GM23338 (cell line): ENCODE measurements at regions not wholly inside any gene's neighbourhood (a gene's known extent, or its start where the extent isn't known, plus 50 kb on each side); places are given as distances from the start of the nearest gene placed in this dataset.

ENCODE experiments used
- EZH2 ChIP-seq: fragments of 200-600 bp; sonication (generic); IDR thresholded peaks from one replicate; pipeline ENCODE4 v1.8.0; 2017; ENCODE audit warnings: antibody characterized with exemption, mild to moderate bottlenecking, low read depth; ENCODE audit not compliant: unreplicated experiment
- JUNB ChIP-seq: IDR thresholded peaks from one replicate; pipeline ENCODE4 v1.6.1; 2016; ENCODE audit warnings: antibody characterized with exemption; ENCODE audit not compliant: unreplicated experiment
- POLR2AphosphoS5 ChIP-seq: IDR thresholded peaks from 2 replicates; pipeline ENCODE4 v1.6.1; 2016; ENCODE audit warnings: antibody characterized with exemption, low read depth
- REST ChIP-seq: IDR thresholded peaks from one replicate; pipeline ENCODE4 v1.6.1; 2018; ENCODE audit warnings: antibody characterized with exemption; ENCODE audit not compliant: unreplicated experiment
- STAT1 ChIP-seq: IDR thresholded peaks from one replicate; pipeline ENCODE4 v1.6.1; 2016; ENCODE audit warnings: antibody characterized with exemption; ENCODE audit not compliant: unreplicated experiment
- ZNF114 ChIP-seq: fragments of 250-450 bp; sonication (Bioruptor Pico); IDR thresholded peaks from 2 replicates; pipeline ENCODE4 v1.5.0; 2020; ENCODE audit warnings: mild to moderate bottlenecking, moderate library complexity
- ZNF331 ChIP-seq: fragments of 250-450 bp; sonication (Bioruptor Pico); IDR thresholded peaks from 2 replicates; pipeline ENCODE4 v1.5.0; 2020; ENCODE audit warnings: low read depth, mild to moderate bottlenecking, moderate library complexity
- TF ChIP-seq, protein P1 (sequence below): fragments of 250-450 bp; sonication (Bioruptor Pico); IDR thresholded peaks from 2 replicates; pipeline ENCODE4 v1.5.0; 2020; ENCODE audit warnings: mild to moderate bottlenecking, moderate library complexity

- TF ChIP-seq, protein P1, sequence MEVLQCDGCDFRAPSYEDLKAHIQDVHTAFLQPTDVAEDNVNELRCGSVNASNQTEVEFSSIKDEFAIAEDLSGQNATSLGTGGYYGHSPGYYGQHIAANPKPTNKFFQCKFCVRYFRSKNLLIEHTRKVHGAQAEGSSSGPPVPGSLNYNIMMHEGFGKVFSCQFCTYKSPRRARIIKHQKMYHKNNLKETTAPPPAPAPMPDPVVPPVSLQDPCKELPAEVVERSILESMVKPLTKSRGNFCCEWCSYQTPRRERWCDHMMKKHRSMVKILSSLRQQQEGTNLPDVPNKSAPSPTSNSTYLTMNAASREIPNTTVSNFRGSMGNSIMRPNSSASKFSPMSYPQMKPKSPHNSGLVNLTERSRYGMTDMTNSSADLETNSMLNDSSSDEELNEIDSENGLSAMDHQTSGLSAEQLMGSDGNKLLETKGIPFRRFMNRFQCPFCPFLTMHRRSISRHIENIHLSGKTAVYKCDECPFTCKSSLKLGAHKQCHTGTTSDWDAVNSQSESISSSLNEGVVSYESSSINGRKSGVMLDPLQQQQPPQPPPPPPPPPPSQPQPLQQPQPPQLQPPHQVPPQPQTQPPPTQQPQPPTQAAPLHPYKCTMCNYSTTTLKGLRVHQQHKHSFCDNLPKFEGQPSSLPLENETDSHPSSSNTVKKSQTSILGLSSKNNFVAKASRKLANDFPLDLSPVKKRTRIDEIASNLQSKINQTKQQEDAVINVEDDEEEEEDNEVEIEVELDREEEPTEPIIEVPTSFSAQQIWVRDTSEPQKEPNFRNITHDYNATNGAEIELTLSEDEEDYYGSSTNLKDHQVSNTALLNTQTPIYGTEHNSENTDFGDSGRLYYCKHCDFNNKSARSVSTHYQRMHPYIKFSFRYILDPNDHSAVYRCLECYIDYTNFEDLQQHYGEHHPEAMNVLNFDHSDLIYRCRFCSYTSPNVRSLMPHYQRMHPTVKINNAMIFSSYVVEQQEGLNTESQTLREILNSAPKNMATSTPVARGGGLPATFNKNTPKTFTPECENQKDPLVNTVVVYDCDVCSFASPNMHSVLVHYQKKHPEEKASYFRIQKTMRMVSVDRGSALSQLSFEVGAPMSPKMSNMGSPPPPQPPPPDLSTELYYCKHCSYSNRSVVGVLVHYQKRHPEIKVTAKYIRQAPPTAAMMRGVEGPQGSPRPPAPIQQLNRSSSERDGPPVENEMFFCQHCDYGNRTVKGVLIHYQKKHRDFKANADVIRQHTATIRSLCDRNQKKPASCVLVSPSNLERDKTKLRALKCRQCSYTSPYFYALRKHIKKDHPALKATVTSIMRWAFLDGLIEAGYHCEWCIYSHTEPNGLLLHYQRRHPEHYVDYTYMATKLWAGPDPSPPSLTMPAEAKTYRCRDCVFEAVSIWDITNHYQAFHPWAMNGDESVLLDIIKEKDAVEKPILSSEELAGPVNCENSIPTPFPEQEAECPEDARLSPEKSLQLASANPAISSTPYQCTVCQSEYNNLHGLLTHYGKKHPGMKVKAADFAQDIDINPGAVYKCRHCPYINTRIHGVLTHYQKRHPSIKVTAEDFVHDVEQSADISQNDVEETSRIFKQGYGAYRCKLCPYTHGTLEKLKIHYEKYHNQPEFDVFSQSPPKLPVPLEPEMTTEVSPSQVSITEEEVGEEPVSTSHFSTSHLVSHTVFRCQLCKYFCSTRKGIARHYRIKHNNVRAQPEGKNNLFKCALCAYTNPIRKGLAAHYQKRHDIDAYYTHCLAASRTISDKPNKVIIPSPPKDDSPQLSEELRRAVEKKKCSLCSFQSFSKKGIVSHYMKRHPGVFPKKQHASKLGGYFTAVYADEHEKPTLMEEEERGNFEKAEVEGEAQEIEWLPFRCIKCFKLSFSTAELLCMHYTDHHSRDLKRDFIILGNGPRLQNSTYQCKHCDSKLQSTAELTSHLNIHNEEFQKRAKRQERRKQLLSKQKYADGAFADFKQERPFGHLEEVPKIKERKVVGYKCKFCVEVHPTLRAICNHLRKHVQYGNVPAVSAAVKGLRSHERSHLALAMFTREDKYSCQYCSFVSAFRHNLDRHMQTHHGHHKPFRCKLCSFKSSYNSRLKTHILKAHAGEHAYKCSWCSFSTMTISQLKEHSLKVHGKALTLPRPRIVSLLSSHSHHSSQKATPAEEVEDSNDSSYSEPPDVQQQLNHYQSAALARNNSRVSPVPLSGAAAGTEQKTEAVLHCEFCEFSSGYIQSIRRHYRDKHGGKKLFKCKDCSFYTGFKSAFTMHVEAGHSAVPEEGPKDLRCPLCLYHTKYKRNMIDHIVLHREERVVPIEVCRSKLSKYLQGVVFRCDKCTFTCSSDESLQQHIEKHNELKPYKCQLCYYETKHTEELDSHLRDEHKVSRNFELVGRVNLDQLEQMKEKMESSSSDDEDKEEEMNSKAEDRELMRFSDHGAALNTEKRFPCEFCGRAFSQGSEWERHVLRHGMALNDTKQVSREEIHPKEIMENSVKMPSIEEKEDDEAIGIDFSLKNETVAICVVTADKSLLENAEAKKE = no peak
- no peak for TF ChIP-seq REST
- no peak for TF ChIP-seq STAT1
- no peak for TF ChIP-seq JUNB
- no peak for TF ChIP-seq ZNF114 (CRISPR knock-in tag)
- no peak for TF ChIP-seq POLR2AphosphoS5
- no peak for TF ChIP-seq EZH2
- TF ChIP-seq ZNF331 (CRISPR knock-in tag) = no peak
These were observed 390.3 kb downstream of the KDM5D start (continued) for GRCh38 chrY:19354061-19354856.
